K562 (cell line): ENCODE measurements at regions not wholly inside any gene's neighbourhood (a gene's known extent, or its start where the extent isn't known, plus 50 kb on each side); places are given as distances from the start of the nearest gene placed in this dataset.

Source experiments
- ARID4B ChIP-seq: sonication (generic); formaldehyde crosslinking; IDR thresholded peaks from 2 replicates; pipeline ENCODE4 v1.8.0; 2022; ENCODE audit warnings: mild to moderate bottlenecking, missing genetic modification reagents
- CLOCK ChIP-seq: fragments of 250-450 bp; sonication (Bioruptor Pico); IDR thresholded peaks from 2 replicates; pipeline ENCODE4 v1.4.0; 2020; ENCODE audit warnings: mild to moderate bottlenecking, moderate library complexity, borderline replicate concordance
- ELK3 ChIP-seq: fragments of 450-650 bp; formaldehyde crosslinking; IDR thresholded peaks from 2 replicates; pipeline ENCODE4 v1.4.0; 2020; ENCODE audit warnings: mild to moderate bottlenecking
- MTF1 ChIP-seq: fragments of 250-450 bp; sonication (Bioruptor Pico); IDR thresholded peaks from 2 replicates; pipeline ENCODE4 v1.9.0; 2021; ENCODE audit warnings: moderate library complexity, mild to moderate bottlenecking, inconsistent platforms, borderline replicate concordance
- STAT6 ChIP-seq: sonication (generic); formaldehyde crosslinking; IDR thresholded peaks from 2 replicates; pipeline ENCODE4 v1.8.1; 2023; ENCODE audit warnings: mild to moderate bottlenecking, missing genetic modification reagents
- ZBTB2 ChIP-seq: fragments of 450-650 bp; IDR thresholded peaks from 2 replicates; pipeline ENCODE4 v1.6.1; 2016; ENCODE audit warnings: antibody characterized with exemption
- ZNF239 ChIP-seq: fragments of 250-450 bp; sonication (Bioruptor Pico); IDR thresholded peaks from 2 replicates; pipeline ENCODE4 v1.4.0; 2020; ENCODE audit warnings: mild to moderate bottlenecking
- ZNF324 ChIP-seq: fragments of 250-450 bp; sonication (Bioruptor Pico); IDR thresholded peaks from 2 replicates; pipeline ENCODE4 v1.4.0; 2020; ENCODE audit warnings: mild to moderate bottlenecking
- ZNF518B ChIP-seq: fragments of 250-450 bp; sonication (Bioruptor Pico); IDR thresholded peaks from 2 replicates; pipeline ENCODE4 v1.5.0; 2021; ENCODE audit warnings: mild to moderate bottlenecking, moderate library complexity

- TF ChIP-seq CLOCK (CRISPR knock-in tag), result no peak
- TF ChIP-seq ZNF324 (CRISPR knock-in tag), result no peak
- TF ChIP-seq ARID4B (CRISPR knock-in tag), result no peak
- no peak for TF ChIP-seq ZNF518B (CRISPR knock-in tag)
- no peak for TF ChIP-seq STAT6 (CRISPR knock-in tag)
- no peak for TF ChIP-seq ZNF239
- no peak for TF ChIP-seq ELK3
- no peak for TF ChIP-seq MTF1
- TF ChIP-seq ZBTB2, result no peak
Observed at GRCh38 chr11:70002433-70002832, 75.7 kb upstream of the ANO1 start (continued).
